ENCODE measurements at regions not wholly inside any gene's neighbourhood (a gene's known extent, or its start where the extent isn't known, plus 50 kb on each side); places are given as distances from the start of the nearest gene placed in this dataset.

DNA sequence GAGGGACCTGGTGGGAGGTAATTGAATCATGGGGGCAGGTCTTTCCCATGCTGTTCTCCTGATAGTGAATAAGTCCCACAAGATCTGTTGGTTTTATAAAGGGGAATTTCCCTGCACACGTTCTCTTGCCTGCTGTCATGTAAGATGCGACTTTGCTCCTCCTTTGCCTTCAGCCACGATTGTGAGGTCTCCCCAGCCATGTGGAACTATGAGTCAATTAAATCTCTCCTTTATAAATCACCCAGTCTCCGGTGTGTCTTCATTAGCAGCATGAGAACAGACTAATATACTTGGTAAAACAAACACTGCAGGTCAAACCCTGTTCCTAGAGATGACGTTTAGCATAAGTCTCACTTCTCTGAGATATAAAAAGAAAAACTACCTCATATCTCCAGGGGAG is 148.3 kb downstream of the MATN1 start:
- TF ChIP-seq, protein P1, sequence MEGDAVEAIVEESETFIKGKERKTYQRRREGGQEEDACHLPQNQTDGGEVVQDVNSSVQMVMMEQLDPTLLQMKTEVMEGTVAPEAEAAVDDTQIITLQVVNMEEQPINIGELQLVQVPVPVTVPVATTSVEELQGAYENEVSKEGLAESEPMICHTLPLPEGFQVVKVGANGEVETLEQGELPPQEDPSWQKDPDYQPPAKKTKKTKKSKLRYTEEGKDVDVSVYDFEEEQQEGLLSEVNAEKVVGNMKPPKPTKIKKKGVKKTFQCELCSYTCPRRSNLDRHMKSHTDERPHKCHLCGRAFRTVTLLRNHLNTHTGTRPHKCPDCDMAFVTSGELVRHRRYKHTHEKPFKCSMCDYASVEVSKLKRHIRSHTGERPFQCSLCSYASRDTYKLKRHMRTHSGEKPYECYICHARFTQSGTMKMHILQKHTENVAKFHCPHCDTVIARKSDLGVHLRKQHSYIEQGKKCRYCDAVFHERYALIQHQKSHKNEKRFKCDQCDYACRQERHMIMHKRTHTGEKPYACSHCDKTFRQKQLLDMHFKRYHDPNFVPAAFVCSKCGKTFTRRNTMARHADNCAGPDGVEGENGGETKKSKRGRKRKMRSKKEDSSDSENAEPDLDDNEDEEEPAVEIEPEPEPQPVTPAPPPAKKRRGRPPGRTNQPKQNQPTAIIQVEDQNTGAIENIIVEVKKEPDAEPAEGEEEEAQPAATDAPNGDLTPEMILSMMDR (IDR thresholded peaks at IDR 0.05) = no peak
- no peak for TF ChIP-seq CEBPB (IDR thresholded peaks at IDR 0.05)
